Mucosa of rectum (tissue), 2 donors: ENCODE measurements at regions not wholly inside any gene's neighbourhood (a gene's known extent, or its start where the extent isn't known, plus 50 kb on each side); places are given as distances from the start of the nearest gene placed in this dataset.
"Not testable (repeated sequence)": the region's sequence is repeated elsewhere in the genome, so short reads cannot be mapped to it uniquely, and the experiment has no call there.

Experiments
- H3K27ac ChIP-seq, 2 donors: one replicate each; pipeline ENCODE4 v1.7.0; 2013; ENCODE audit warnings: inconsistent platforms in 2 of 2, low read depth in 2 of 2, low read length in 2 of 2
- H3K27me3 ChIP-seq, 2 donors: one replicate each; pipeline ENCODE4 v1.7.0; 2013; ENCODE audit warnings: low read length in 2 of 2; ENCODE audit not compliant: control insufficient read depth in 2 of 2, insufficient read depth in 2 of 2
- H3K36me3 ChIP-seq, 2 donors: one replicate each; pipeline ENCODE4 v1.7.0; 2013; ENCODE audit warnings: low read length in 2 of 2; ENCODE audit not compliant: control insufficient read depth in 2 of 2, insufficient read depth in 2 of 2
- H3K4me1 ChIP-seq, 2 donors: one replicate each; pipeline ENCODE4 v1.7.0; 2013; ENCODE audit warnings: low read length in 2 of 2, mild to moderate bottlenecking in 1 of 2; ENCODE audit not compliant: control insufficient read depth in 2 of 2, insufficient read depth in 2 of 2
- H3K4me3 ChIP-seq, 2 donors: one replicate each; pipeline ENCODE4 v1.7.0; 2013; ENCODE audit warnings: low read length in 2 of 2
- H3K9ac ChIP-seq, 2 donors: one replicate each; pipeline ENCODE4 v1.7.0; 2013; ENCODE audit warnings: low read length in 2 of 2, low read depth in 1 of 2, mild to moderate bottlenecking in 1 of 2
- H3K9me3 ChIP-seq, 2 donors: one replicate each; pipeline ENCODE4 v1.7.0; 2013; ENCODE audit warnings: low read length in 2 of 2; ENCODE audit not compliant: control insufficient read depth in 2 of 2
- donor health status: healthy.
- donor health status: Normal muscosa, but diverticular disease.

- not testable (repeated sequence) for H3K4me1 ChIP-seq, H3K4me3 ChIP-seq, H3K36me3 ChIP-seq, H3K27me3 ChIP-seq, H3K27ac ChIP-seq, H3K9me3 ChIP-seq, H3K9ac ChIP-seq
Observed at GRCh38 chr1:105272376-105272775, 1522.7 kb downstream of the AMY1C start.

GRCh38 chr1:105294838-105295237 is 1545.1 kb downstream of the AMY1C start:
- H3K4me1 ChIP-seq, result no peaks in the 10 kb centered on the region

GRCh38 chr1:105310063-105310462 is 1560.4 kb downstream of the AMY1C start:
- H3K27me3 ChIP-seq, result no peaks in the 10 kb centered on the region

More at GRCh38 chr1:105294838-105295237, 1545.1 kb downstream of the AMY1C start:
- Histone ChIP-seq H3K27ac (no peak overlapping the region), H3K9ac (no peak overlapping the region), H3K27me3 (no peaks in the 10 kb centered on the region), H3K9me3 (no peaks in the 10 kb centered on the region), H3K36me3 (no peaks in the 10 kb centered on the region), H3K4me3 (no peak overlapping the region)

GRCh38 chr1:105317976-105318375 is 1568.3 kb downstream of the AMY1C start:
- no peaks in the 10 kb centered on the region for H3K36me3 ChIP-seq
- H3K27ac ChIP-seq, result no peak overlapping the region
- H3K9ac ChIP-seq, result no peak overlapping the region
- H3K27me3 ChIP-seq, result no peaks in the 10 kb centered on the region
- no peaks in the 10 kb centered on the region for H3K9me3 ChIP-seq
- no peaks in the 10 kb centered on the region for H3K4me1 ChIP-seq
- no peak overlapping the region for H3K4me3 ChIP-seq

More at GRCh38 chr1:105310063-105310462, 1560.4 kb downstream of the AMY1C start:
- H3K9ac ChIP-seq, result no peak overlapping the region
- H3K36me3 ChIP-seq, result no peaks in the 10 kb centered on the region
- no peak overlapping the region for H3K27ac ChIP-seq
- no peak overlapping the region for H3K4me3 ChIP-seq
- H3K9me3 ChIP-seq, result no peaks in the 10 kb centered on the region
- H3K4me1 ChIP-seq, result no peaks in the 10 kb centered on the region

- Histone ChIP-seq H3K36me3 (no peaks in the 10 kb centered on the region), H3K9me3 (peaks cover 0 to 3% of the 10 kb centered on the region in 2 donors), H3K27ac (no peak overlapping the region), H3K4me1 (no peaks in the 10 kb centered on the region), H3K9ac (no peak overlapping the region), H3K27me3 (no peaks in the 10 kb centered on the region), H3K4me3 (no peak overlapping the region)
Observed at GRCh38 chr1:105326886-105327285, 1577.2 kb downstream of the AMY1C start.

GRCh38 chr1:105337420-105337819 is 1587.7 kb downstream of the AMY1C start:
- no peak overlapping the region for H3K9ac ChIP-seq
- H3K4me1 ChIP-seq, result no peaks in the 10 kb centered on the region
- H3K36me3 ChIP-seq, result no peaks in the 10 kb centered on the region

GRCh38 chr1:105343317-105343716 is 1593.6 kb downstream of the AMY1C start:
- no peak overlapping the region for H3K27ac ChIP-seq
- no peaks in the 10 kb centered on the region for H3K27me3 ChIP-seq
- peaks cover 0 to 5% of the 10 kb centered on the region in 2 donors for H3K9me3 ChIP-seq
- H3K4me3 ChIP-seq, result no peak overlapping the region
- no peak overlapping the region for H3K9ac ChIP-seq
- no peaks in the 10 kb centered on the region for H3K36me3 ChIP-seq
- H3K4me1 ChIP-seq, result no peaks in the 10 kb centered on the region

More at GRCh38 chr1:105337420-105337819, 1587.7 kb downstream of the AMY1C start:
- Histone ChIP-seq H3K27ac (no peak overlapping the region), H3K9me3 (no peaks in the 10 kb centered on the region), H3K27me3 (no peaks in the 10 kb centered on the region), H3K4me3 (no peak overlapping the region)

- Histone ChIP-seq H3K27me3 (no peaks in the 10 kb centered on the region), H3K36me3 (no peaks in the 10 kb centered on the region), H3K9me3 (peaks cover 0 to 4% of the 10 kb centered on the region in 2 donors), H3K4me3 (no peak overlapping the region), H3K27ac (no peak overlapping the region), H3K9ac (no peak overlapping the region), H3K4me1 (no peaks in the 10 kb centered on the region)
Observed at GRCh38 chr1:105359457-105359856, 1609.8 kb downstream of the AMY1C start.

GRCh38 chr1:105362438-105362837 is 1612.7 kb downstream of the AMY1C start:
- H3K9ac ChIP-seq, result no peak overlapping the region
- H3K4me3 ChIP-seq, result no peak overlapping the region
- H3K9me3 ChIP-seq, result peaks cover 0 to 4% of the 10 kb centered on the region in 2 donors
- H3K36me3 ChIP-seq, result no peaks in the 10 kb centered on the region
- H3K27ac ChIP-seq, result no peak overlapping the region
- H3K4me1 ChIP-seq, result no peaks in the 10 kb centered on the region
- no peaks in the 10 kb centered on the region for H3K27me3 ChIP-seq

- Histone ChIP-seq H3K4me3 (no peak overlapping the region), H3K9me3 (no peaks in the 10 kb centered on the region), H3K27me3 (no peaks in the 10 kb centered on the region), H3K36me3 (no peaks in the 10 kb centered on the region), H3K27ac (no peak overlapping the region), H3K4me1 (no peaks in the 10 kb centered on the region), H3K9ac (no peak overlapping the region)
Observed at GRCh38 chr1:105368446-105368845, 1618.7 kb downstream of the AMY1C start.

GRCh38 chr1:105373681-105374080 is 1624.0 kb downstream of the AMY1C start:
- Histone ChIP-seq H3K36me3 (no peaks in the 10 kb centered on the region), H3K9me3 (no peaks in the 10 kb centered on the region), H3K4me3 (no peak overlapping the region), H3K4me1 (no peaks in the 10 kb centered on the region), H3K27ac (no peak overlapping the region), H3K9ac (no peak overlapping the region), H3K27me3 (no peaks in the 10 kb centered on the region)
